HG02642 (cell line): ENCODE measurements at regions not wholly inside any gene's neighbourhood (a gene's known extent, or its start where the extent isn't known, plus 50 kb on each side); places are given as distances from the start of the nearest gene placed in this dataset.

Experiments used
- ATAC-seq: cut with Tn5 transposase; IDR thresholded peaks from one replicate; pipeline ENCODE4 v1.9.1; 2021; ENCODE audit warnings: mild to moderate bottlenecking; ENCODE audit not compliant: unreplicated experiment, poor library complexity

- no peak for ATAC-seq
Observed at GRCh38 chr21:35368326-35368725, 319.2 kb upstream of the RUNX1 start.

- ATAC-seq: no peak
Observed at GRCh38 chr21:35367553-35367952, 318.5 kb upstream of the RUNX1 start.

GRCh38 chr21:35366394-35367080, 317.4 kb upstream of the RUNX1 start:
- ATAC-seq: no peak

GRCh38 chr21:35363458-35363857, 314.4 kb upstream of the RUNX1 start:
- ATAC-seq: no peak

GRCh38 chr21:35361988-35362387, 312.9 kb upstream of the RUNX1 start:
- ATAC-seq: no peak

- ATAC-seq: no peak
Observed at GRCh38 chr21:35360870-35361570, 311.9 kb upstream of the RUNX1 start.

GRCh38 chr21:35359076-35359475, 310.0 kb upstream of the RUNX1 start:
- no peak for ATAC-seq

- ATAC-seq: no peak
Observed at GRCh38 chr21:35358008-35358407, 308.9 kb upstream of the RUNX1 start.

GRCh38 chr21:35357041-35357780, 308.1 kb upstream of the RUNX1 start:
- no peak for ATAC-seq

GRCh38 chr21:35354078-35354477, 305.0 kb upstream of the RUNX1 start:
- no peak for ATAC-seq

- no peak for ATAC-seq
Observed at GRCh38 chr21:35352793-35353192, 303.7 kb upstream of the RUNX1 start.

- no peak for ATAC-seq
Observed at GRCh38 chr21:35352066-35352770, 303.1 kb upstream of the RUNX1 start.

GRCh38 chr21:35351434-35351833, 302.3 kb upstream of the RUNX1 start:
- no peak for ATAC-seq

GRCh38 chr21:35350965-35351364, 301.9 kb upstream of the RUNX1 start:
- no peak for ATAC-seq

- ATAC-seq: no peak
Observed at GRCh38 chr21:35349376-35350080, 300.4 kb upstream of the RUNX1 start.

GRCh38 chr21:35348686-35349085, 299.6 kb upstream of the RUNX1 start:
- ATAC-seq: no peak

GRCh38 chr21:35346697-35347096, 297.6 kb upstream of the RUNX1 start:
- no peak for ATAC-seq

GRCh38 chr21:35345954-35346353, 296.9 kb upstream of the RUNX1 start:
- no peak for ATAC-seq

GRCh38 chr21:35344582-35344981, 295.5 kb upstream of the RUNX1 start:
- ATAC-seq: no peak
